HL-60 (cell line): ENCODE measurements at regions not wholly inside any gene's neighbourhood (a gene's known extent, or its start where the extent isn't known, plus 50 kb on each side); places are given as distances from the start of the nearest gene placed in this dataset.

Experiments
- DNase-seq, 2 experiments: peaks; one replicate each; pipeline ENCODE4 v3.0.0-alpha.2; 2010 to 2020; ENCODE audit warnings: low read depth in 1 of 2, low spot score in 1 of 2
- H3K27ac ChIP-seq: fragments of 250-450 bp; sonication (Bioruptor Pico); replicated peaks from 2 replicates; pipeline ENCODE4 v1.5.1; 2020; ENCODE audit warnings: mild to moderate bottlenecking, moderate library complexity
- H3K27me3 ChIP-seq: fragments of 250-450 bp; sonication (Bioruptor Pico); 2 replicates; pipeline ENCODE4 v1.5.1; 2021; ENCODE audit warnings: mild to moderate bottlenecking, moderate library complexity; ENCODE audit not compliant: insufficient read depth, poor library complexity, severe bottlenecking
- H3K4me3 ChIP-seq: replicated peaks from 2 replicates; pipeline ENCODE4 v1.5.1; 2011; ENCODE audit warnings: mild to moderate bottlenecking, control low read depth, low read length; ENCODE audit not compliant: insufficient read depth
- CTCF ChIP-seq: IDR thresholded peaks from one replicate; pipeline ENCODE4 v1.5.1; 2011; ENCODE audit warnings: low read length, control low read depth, inconsistent platforms; ENCODE audit not compliant: insufficient read depth
- GABPA ChIP-seq: IDR thresholded peaks from 2 replicates; pipeline ENCODE4 v1.6.1; 2012; ENCODE audit warnings: low read depth
- POLR2AphosphoS5 ChIP-seq: IDR thresholded peaks from 2 replicates; pipeline ENCODE4 v1.6.1; 2012; ENCODE audit warnings: low read depth
- SPI1 ChIP-seq: IDR thresholded peaks from 2 replicates; pipeline ENCODE4 v1.6.1; 2012; ENCODE audit warnings: low read depth, mild to moderate bottlenecking, borderline replicate concordance
- TF ChIP-seq, protein P1 (sequence below): IDR thresholded peaks from 2 replicates; pipeline ENCODE4 v1.6.1; 2012; ENCODE audit warnings: low read depth; ENCODE audit not compliant: insufficient replicate concordance

- no peak for DNase-seq
- no peak overlapping the region for H3K27ac ChIP-seq
- no peak overlapping the region for H3K4me3 ChIP-seq
- TF ChIP-seq SPI1 (no peak), CTCF (no peak)
- no peaks in the 10 kb centered on the region for H3K27me3 ChIP-seq
Measured at GRCh38 chr1:208951908-208952307, 631.6 kb upstream of the CAMK1G start.

GRCh38 chr1:208962867-208963266, 620.6 kb upstream of the CAMK1G start:
- no peak overlapping the region for H3K4me3 ChIP-seq
- no peak overlapping the region for H3K27ac ChIP-seq
- TF ChIP-seq CTCF (no peak), SPI1 (no peak)
- no peaks in the 10 kb centered on the region for H3K27me3 ChIP-seq
- no peak for DNase-seq

DNA sequence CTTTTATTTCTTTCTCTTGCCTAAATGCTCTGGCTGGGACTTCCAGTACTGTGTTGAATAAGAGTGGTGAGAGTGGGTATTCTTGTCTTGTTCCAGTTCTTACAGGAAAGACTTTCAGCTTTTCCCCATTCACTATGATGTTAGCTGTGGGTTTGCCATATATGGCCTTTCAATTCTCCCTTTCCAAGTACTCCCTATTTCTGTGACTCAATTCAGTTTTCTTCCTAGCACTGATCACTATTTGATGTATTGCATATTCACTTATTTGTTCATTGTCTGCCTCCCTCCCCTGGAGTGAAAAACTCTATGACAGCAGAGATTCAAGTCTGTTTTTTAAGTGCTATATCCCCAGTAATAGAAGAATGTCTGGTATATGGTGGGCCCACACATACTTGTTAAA, 618.2 kb upstream of the CAMK1G start:
- DNase-seq, result no peak
- Histone ChIP-seq H3K27me3 (no peaks in the 10 kb centered on the region), H3K27ac (no peak overlapping the region), H3K4me3 (no peak overlapping the region)
- no peak for TF ChIP-seq CTCF
- TF ChIP-seq POLR2AphosphoS5, result no peak
- TF ChIP-seq GABPA, result no peak
- TF ChIP-seq, protein P1, sequence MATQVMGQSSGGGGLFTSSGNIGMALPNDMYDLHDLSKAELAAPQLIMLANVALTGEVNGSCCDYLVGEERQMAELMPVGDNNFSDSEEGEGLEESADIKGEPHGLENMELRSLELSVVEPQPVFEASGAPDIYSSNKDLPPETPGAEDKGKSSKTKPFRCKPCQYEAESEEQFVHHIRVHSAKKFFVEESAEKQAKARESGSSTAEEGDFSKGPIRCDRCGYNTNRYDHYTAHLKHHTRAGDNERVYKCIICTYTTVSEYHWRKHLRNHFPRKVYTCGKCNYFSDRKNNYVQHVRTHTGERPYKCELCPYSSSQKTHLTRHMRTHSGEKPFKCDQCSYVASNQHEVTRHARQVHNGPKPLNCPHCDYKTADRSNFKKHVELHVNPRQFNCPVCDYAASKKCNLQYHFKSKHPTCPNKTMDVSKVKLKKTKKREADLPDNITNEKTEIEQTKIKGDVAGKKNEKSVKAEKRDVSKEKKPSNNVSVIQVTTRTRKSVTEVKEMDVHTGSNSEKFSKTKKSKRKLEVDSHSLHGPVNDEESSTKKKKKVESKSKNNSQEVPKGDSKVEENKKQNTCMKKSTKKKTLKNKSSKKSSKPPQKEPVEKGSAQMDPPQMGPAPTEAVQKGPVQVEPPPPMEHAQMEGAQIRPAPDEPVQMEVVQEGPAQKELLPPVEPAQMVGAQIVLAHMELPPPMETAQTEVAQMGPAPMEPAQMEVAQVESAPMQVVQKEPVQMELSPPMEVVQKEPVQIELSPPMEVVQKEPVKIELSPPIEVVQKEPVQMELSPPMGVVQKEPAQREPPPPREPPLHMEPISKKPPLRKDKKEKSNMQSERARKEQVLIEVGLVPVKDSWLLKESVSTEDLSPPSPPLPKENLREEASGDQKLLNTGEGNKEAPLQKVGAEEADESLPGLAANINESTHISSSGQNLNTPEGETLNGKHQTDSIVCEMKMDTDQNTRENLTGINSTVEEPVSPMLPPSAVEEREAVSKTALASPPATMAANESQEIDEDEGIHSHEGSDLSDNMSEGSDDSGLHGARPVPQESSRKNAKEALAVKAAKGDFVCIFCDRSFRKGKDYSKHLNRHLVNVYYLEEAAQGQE, result no peak
- no peak for TF ChIP-seq SPI1

GRCh38 chr1:208967334-208967733, 616.2 kb upstream of the CAMK1G start:
- H3K4me3 ChIP-seq, result no peak overlapping the region
- TF ChIP-seq CTCF (no peak), GABPA (no peak), POLR2AphosphoS5 (no peak), SPI1 (no peak)
- TF ChIP-seq, protein P1, result no peak
- H3K27me3 ChIP-seq, result no peaks in the 10 kb centered on the region
- no peak for DNase-seq
- no peak overlapping the region for H3K27ac ChIP-seq
